ENCODE measurements at regions not wholly inside any gene's neighbourhood (a gene's known extent, or its start where the extent isn't known, plus 50 kb on each side); places are given as distances from the start of the nearest gene placed in this dataset.

GRCh38 chr6:147621263-147621662, 112.8 kb downstream of the SAMD5 start:
- DNase-seq = no peak

DNA sequence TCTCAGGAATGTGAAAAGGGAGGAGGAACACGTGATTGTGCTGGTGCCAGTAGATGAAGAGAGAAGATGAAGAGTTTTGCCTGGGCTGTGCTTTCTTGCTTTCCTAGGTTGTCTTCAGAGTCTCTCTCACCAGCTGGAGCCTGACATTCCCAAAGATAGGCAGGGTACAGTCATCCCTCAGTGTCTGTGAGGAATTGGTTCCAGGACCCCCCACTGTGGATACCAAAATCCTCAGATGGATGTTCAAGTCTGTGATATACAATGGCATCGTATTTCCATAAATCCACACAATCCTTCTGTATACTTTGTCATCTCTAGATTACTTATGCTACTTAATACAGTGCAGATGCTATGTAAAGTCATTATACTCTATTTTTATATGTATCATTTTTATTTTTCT, 113.5 kb downstream of the SAMD5 start:
- DNase-seq = no peak

DNA sequence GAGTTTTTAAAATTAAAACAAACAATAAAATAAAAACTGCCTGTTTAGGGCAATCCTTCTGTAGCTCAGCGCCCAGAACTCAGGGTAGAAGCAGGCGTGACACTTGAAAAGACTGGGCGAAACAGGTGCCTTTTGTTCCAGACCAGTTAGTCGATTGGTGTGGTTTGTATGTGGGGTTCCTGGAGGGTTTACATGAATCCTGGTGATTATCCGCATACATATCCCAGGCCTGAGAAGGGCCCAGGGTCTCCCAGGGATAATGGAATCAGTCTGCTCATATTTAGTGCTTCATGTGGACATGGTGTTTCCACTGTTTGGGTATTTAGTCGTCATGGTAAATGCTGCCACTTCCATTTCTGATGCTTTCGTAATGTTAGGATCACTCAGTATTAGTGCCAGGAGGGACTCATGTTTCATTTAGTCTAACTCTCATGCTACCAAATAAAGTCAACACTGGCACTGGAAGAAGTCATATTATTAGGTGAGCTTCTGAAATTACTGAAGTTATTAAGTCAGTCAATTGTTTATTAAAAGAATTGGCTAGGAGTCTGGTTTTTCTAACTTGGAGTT, 116.5 kb downstream of the SAMD5 start:
- no peak for DNase-seq

- DNase-seq = no peak
Observed at GRCh38 chr6:147625946-147626345, 117.5 kb downstream of the SAMD5 start.

DNA sequence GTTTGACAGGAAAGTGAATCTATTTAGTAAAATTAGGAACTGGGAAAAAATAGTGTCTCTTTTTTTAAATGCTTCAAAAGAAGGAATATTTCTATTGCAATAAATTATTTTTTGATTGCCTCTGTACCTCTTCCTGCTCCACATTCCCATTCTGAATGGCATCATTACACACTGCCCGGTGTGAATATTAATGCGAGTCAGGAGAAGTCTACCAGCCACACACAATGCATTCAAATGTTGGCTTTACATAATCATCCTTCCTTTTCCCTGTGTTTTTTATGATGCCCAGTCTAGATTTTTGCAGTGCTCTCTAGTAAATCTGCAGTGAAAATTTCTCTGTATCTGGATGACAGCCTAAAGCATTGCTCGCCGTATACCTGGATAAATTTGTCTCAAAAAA, 118.9 kb downstream of the SAMD5 start:
- DNase-seq = no peak

- no peak for DNase-seq
Observed at GRCh38 chr6:147633191-147633590, 124.7 kb downstream of the SAMD5 start.

- no peak for DNase-seq
Observed at GRCh38 chr6:147637620-147638195, 129.2 kb downstream of the SAMD5 start.

DNA sequence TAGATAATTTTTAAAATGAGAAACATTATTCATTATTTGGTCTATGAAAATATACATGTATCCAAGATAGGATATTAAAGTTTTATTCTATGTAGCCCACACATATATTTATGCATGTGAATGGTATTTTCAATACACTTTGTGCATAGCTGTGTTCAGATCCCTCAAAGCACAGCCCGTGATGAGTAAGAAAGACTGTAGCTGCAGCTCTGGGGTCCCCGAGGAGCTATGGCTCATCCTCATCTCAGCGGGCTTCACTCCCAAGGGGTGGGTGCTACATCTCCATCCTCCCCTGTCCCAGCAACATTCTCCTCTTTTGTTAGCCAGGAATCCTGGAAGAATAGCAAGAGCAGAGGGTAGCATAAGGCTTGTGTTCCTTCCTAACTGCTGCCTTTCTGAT, 130.8 kb downstream of the SAMD5 start:
- DNase-seq = no peak

- no peak for DNase-seq
Observed at GRCh38 chr6:147640606-147641005, 132.1 kb downstream of the SAMD5 start.

GRCh38 chr6:147641511-147641910, 133.0 kb downstream of the SAMD5 start:
- DNase-seq = no peak

- DNase-seq = no peak
Observed at GRCh38 chr6:147642458-147642857, 134.0 kb downstream of the SAMD5 start.

- no peak for DNase-seq
Observed at GRCh38 chr6:147643341-147644200, 135.1 kb downstream of the SAMD5 start.

- no peak for DNase-seq
Observed at GRCh38 chr6:147648916-147649315, 140.4 kb downstream of the SAMD5 start.

GRCh38 chr6:147651249-147652063, 143.0 kb downstream of the SAMD5 start:
- no peak for DNase-seq

DNA sequence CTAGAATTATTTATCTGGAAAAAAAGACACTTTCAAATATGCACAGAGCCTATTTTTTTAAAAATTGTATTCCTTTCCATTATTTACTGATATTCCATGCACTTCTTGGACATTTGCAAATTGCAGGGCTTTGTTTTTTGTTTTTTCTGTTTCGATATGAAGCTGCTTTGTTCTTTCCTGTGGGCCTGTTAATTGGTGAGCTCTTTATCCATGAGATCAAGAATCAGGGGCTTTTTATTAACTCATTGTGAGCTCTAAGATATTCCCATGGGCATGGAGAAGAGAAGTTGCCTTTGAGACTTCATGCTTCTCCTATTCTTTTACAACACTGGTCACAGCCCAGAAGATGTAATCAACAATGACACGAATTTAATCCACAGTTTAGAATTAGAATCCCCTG, 145.1 kb downstream of the SAMD5 start:
- DNase-seq = no peak

- no peak for DNase-seq
Observed at GRCh38 chr6:147654103-147654845, 145.8 kb downstream of the SAMD5 start.

DNA sequence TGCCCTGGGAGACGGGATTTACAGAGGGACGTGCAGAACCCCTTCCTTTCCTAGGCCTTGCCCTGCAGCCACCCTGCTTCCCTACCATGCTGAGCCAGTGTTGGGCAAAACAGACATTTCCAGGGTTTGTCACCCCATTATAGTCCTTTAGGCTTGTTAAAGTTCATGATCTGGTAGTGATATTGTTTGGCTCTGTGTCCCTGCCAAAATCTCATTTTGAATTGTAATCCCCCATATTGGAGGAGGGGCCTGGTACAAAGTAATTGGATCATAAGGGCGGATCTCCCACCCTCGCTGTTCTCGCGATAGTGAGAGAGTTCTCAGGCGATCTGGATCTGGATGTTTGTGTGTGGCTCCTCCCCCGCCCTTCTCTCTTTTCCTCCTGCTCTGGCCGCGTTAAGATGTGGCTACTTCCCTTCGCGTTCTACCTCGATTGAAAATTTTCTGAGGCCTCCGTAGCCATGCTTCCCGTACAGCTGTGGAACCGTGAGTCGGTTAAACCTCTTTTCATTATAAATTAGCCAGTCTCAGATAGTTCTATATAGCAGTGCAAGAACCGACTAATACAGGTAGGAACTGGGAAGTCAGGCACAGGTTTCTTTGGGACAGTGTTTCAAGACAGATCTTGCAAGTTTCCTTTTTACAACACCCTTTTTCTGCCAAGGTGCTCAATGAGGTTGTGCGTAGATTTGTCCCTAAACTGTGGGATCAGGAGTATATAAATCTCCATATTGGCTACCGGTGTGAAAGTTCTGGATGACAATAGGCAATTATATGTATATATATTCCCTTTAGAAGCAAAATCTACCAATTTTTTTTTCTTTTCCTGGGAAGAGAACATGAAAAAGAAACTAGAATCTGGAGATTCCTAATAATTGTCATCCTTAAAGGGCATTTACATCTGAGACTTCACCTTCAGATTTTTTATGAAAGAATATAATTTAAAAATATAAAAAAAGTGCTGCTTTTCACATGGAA, 152.1 kb downstream of the SAMD5 start:
- no peak for DNase-seq

GRCh38 chr6:147662646-147663045, 154.2 kb downstream of the SAMD5 start:
- no peak for DNase-seq

- DNase-seq = no peak
Observed at GRCh38 chr6:147664092-147664491, 155.6 kb downstream of the SAMD5 start.

DNA sequence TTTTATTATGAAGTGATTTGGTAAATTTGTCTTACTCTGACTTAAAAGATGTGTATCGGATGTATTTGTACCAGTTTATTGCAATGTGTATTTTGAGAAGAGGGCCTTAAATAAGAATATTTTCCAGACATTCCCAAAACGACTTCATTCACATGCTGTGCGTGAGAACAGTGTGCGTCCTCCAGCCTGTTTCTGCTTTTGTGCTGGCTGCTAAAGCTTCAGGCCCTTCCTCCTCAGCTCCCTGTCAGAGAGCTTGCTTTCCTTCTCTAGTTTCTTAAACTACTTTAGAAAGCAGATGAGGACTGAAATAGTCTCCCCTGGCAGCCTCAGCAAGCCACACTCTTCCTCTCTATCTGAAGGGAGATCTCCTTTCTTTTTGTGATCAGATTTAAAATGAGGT, 157.8 kb downstream of the SAMD5 start:
- no peak for DNase-seq

- no peak for DNase-seq
Observed at GRCh38 chr6:147667082-147667481, 158.6 kb downstream of the SAMD5 start.
